Natural killer cell treated with Interleukin-12 subunit alpha and Interleukin-12 subunit beta and Interleukin-15 and Interleukin-18, amount 100 ng/mL, for 72 hours (primary cell): ENCODE measurements at regions not wholly inside any gene's neighbourhood (a gene's known extent, or its start where the extent isn't known, plus 50 kb on each side); places are given as distances from the start of the nearest gene placed in this dataset.

Experiments
- ATAC-seq, 2 donors: fragments of 150-1000 bp; cut with Tn5 transposase in 1 of 2; sonication (Bioruptor Pico), chemical (Tn5 transposase) in 1 of 2; 2 replicates each; pipeline ENCODE4 v1.10.0; 2021
- DNase-seq: peaks from one replicate; pipeline ENCODE4 v3.0.0; 2022; ENCODE audit warnings: low spot score
- H3K27ac Mint-ChIP-seq, 2 donors: 1 replicate in 1 of 2; 2 replicates in 1 of 2; pipeline ENCODE4 v1.8.0; 2022; ENCODE audit warnings: mixed read lengths in 2 of 2, mild to moderate bottlenecking in 1 of 2, moderate library complexity in 1 of 2
- H3K27me3 Mint-ChIP-seq, 2 donors: 1 replicate in 1 of 2; 2 replicates in 1 of 2; pipeline ENCODE4 v1.8.0; 2022; ENCODE audit warnings: mixed read lengths in 2 of 2
- H3K36me3 Mint-ChIP-seq: one replicate; pipeline ENCODE4 v1.8.0; 2022; ENCODE audit warnings: mixed read lengths
- H3K4me1 Mint-ChIP-seq, 2 donors: 1 replicate in 1 of 2; 2 replicates in 1 of 2; pipeline ENCODE4 v1.8.0; 2022; ENCODE audit warnings: low read depth in 2 of 2, mixed read lengths in 2 of 2, mild to moderate bottlenecking in 1 of 2
- H3K4me3 Mint-ChIP-seq: one replicate; pipeline ENCODE4 v1.8.0; 2022; ENCODE audit warnings: mixed read lengths
- H3K9me3 Mint-ChIP-seq: 2 replicates; pipeline ENCODE4 v1.8.0; 2022; ENCODE audit warnings: mixed read lengths

- no peaks in the 10 kb centered on the region for H3K36me3 Mint-ChIP-seq
- no peak overlapping the region for H3K27ac Mint-ChIP-seq
- no peaks in the 10 kb centered on the region for H3K27me3 Mint-ChIP-seq
- no peaks in the 10 kb centered on the region for H3K9me3 Mint-ChIP-seq
- no peaks in the 10 kb centered on the region for H3K4me1 Mint-ChIP-seq
- DNase-seq (no peak), ATAC-seq (no peak)
- no peak overlapping the region for H3K4me3 Mint-ChIP-seq
These were observed 167.1 kb upstream of the ZMIZ1 start for GRCh38 chr10:78901694-78902093.

- DNase-seq (no peak), ATAC-seq (no peak)
- H3K4me1 Mint-ChIP-seq, result no peaks in the 10 kb centered on the region
- H3K36me3 Mint-ChIP-seq, result no peaks in the 10 kb centered on the region
- no peak overlapping the region for H3K27ac Mint-ChIP-seq
- no peak overlapping the region for H3K4me3 Mint-ChIP-seq
- no peaks in the 10 kb centered on the region for H3K27me3 Mint-ChIP-seq
- no peaks in the 10 kb centered on the region for H3K9me3 Mint-ChIP-seq
These were observed 166.0 kb upstream of the ZMIZ1 start for GRCh38 chr10:78902815-78903214.

GRCh38 chr10:78903341-78903940 is 165.3 kb upstream of the ZMIZ1 start:
- no peaks in the 10 kb centered on the region for H3K27me3 Mint-ChIP-seq
- no peak for ATAC-seq
- H3K36me3 Mint-ChIP-seq, result no peaks in the 10 kb centered on the region
- H3K9me3 Mint-ChIP-seq, result no peaks in the 10 kb centered on the region
- DNase-seq, result no peak
- no peaks in the 10 kb centered on the region for H3K4me1 Mint-ChIP-seq
- no peak overlapping the region for H3K4me3 Mint-ChIP-seq
- H3K27ac Mint-ChIP-seq, result no peak overlapping the region

- DNase-seq (no peak), ATAC-seq (no peak)
- no peak overlapping the region for H3K27ac Mint-ChIP-seq
- no peak overlapping the region for H3K4me3 Mint-ChIP-seq
- no peaks in the 10 kb centered on the region for H3K4me1 Mint-ChIP-seq
- H3K27me3 Mint-ChIP-seq, result no peaks in the 10 kb centered on the region
- H3K36me3 Mint-ChIP-seq, result no peaks in the 10 kb centered on the region
- H3K9me3 Mint-ChIP-seq, result no peaks in the 10 kb centered on the region
These were observed 164.6 kb upstream of the ZMIZ1 start for GRCh38 chr10:78904196-78904595.

- no peak overlapping the region for H3K4me3 Mint-ChIP-seq
- DNase-seq, result no peak
- no peaks in the 10 kb centered on the region for H3K4me1 Mint-ChIP-seq
- no peak for ATAC-seq
- H3K27me3 Mint-ChIP-seq, result no peaks in the 10 kb centered on the region
- no peaks in the 10 kb centered on the region for H3K9me3 Mint-ChIP-seq
- no peak overlapping the region for H3K27ac Mint-ChIP-seq
- no peaks in the 10 kb centered on the region for H3K36me3 Mint-ChIP-seq
These were observed 163.5 kb upstream of the ZMIZ1 start for GRCh38 chr10:78905015-78905956.

- Mint-ChIP-seq H3K27me3 (no peaks in the 10 kb centered on the region), H3K27ac (no peak overlapping the region), H3K4me3 (no peak overlapping the region), H3K36me3 (no peaks in the 10 kb centered on the region), H3K9me3 (no peaks in the 10 kb centered on the region), H3K4me1 (no peaks in the 10 kb centered on the region)
- no peak for ATAC-seq
- no peak for DNase-seq
These were observed 162.8 kb upstream of the ZMIZ1 start for GRCh38 chr10:78905957-78906308.

- H3K4me3 Mint-ChIP-seq, result no peak overlapping the region
- H3K27ac Mint-ChIP-seq, result no peak overlapping the region
- no peak for DNase-seq
These were observed 161.9 kb upstream of the ZMIZ1 start for GRCh38 chr10:78906734-78907390.

GRCh38 chr10:78907551-78908211 is 161.1 kb upstream of the ZMIZ1 start:
- H3K4me3 Mint-ChIP-seq, result no peak overlapping the region
- no peak overlapping the region for H3K27ac Mint-ChIP-seq

More at GRCh38 chr10:78906734-78907390, 161.9 kb upstream of the ZMIZ1 start:
- no peak for ATAC-seq
- Mint-ChIP-seq H3K9me3 (no peaks in the 10 kb centered on the region), H3K27me3 (no peaks in the 10 kb centered on the region), H3K36me3 (no peaks in the 10 kb centered on the region), H3K4me1 (no peaks in the 10 kb centered on the region)

GRCh38 chr10:78909221-78909620 is 159.5 kb upstream of the ZMIZ1 start:
- ATAC-seq (no peak), DNase-seq (no peak)
- no peak overlapping the region for H3K27ac Mint-ChIP-seq
- H3K27me3 Mint-ChIP-seq, result no peaks in the 10 kb centered on the region
- H3K9me3 Mint-ChIP-seq, result no peaks in the 10 kb centered on the region
- H3K4me3 Mint-ChIP-seq, result no peak overlapping the region
- no peaks in the 10 kb centered on the region for H3K36me3 Mint-ChIP-seq
- no peaks in the 10 kb centered on the region for H3K4me1 Mint-ChIP-seq

More at GRCh38 chr10:78907551-78908211, 161.1 kb upstream of the ZMIZ1 start:
- ATAC-seq (no peak), DNase-seq (no peak)
- H3K36me3 Mint-ChIP-seq, result no peaks in the 10 kb centered on the region
- no peaks in the 10 kb centered on the region for H3K9me3 Mint-ChIP-seq
- no peaks in the 10 kb centered on the region for H3K4me1 Mint-ChIP-seq
- no peaks in the 10 kb centered on the region for H3K27me3 Mint-ChIP-seq

- Mint-ChIP-seq H3K4me1 (no peaks in the 10 kb centered on the region), H3K27me3 (no peaks in the 10 kb centered on the region), H3K27ac (no peak overlapping the region), H3K9me3 (no peaks in the 10 kb centered on the region), H3K36me3 (no peaks in the 10 kb centered on the region), H3K4me3 (no peak overlapping the region)
- no peak for ATAC-seq
- DNase-seq, result no peak
These were observed 158.7 kb upstream of the ZMIZ1 start for GRCh38 chr10:78910021-78910420.

GRCh38 chr10:78910476-78910875 is 158.3 kb upstream of the ZMIZ1 start:
- DNase-seq (no peak), ATAC-seq (no peak)
- H3K9me3 Mint-ChIP-seq, result no peaks in the 10 kb centered on the region
- no peak overlapping the region for H3K27ac Mint-ChIP-seq
- no peak overlapping the region for H3K4me3 Mint-ChIP-seq
- no peaks in the 10 kb centered on the region for H3K4me1 Mint-ChIP-seq
- H3K36me3 Mint-ChIP-seq, result no peaks in the 10 kb centered on the region
- no peaks in the 10 kb centered on the region for H3K27me3 Mint-ChIP-seq

- H3K4me1 Mint-ChIP-seq, result no peaks in the 10 kb centered on the region
- DNase-seq (no peak), ATAC-seq (no peak)
- no peaks in the 10 kb centered on the region for H3K27me3 Mint-ChIP-seq
- H3K36me3 Mint-ChIP-seq, result no peaks in the 10 kb centered on the region
- no peak overlapping the region for H3K4me3 Mint-ChIP-seq
- no peaks in the 10 kb centered on the region for H3K9me3 Mint-ChIP-seq
- no peak overlapping the region for H3K27ac Mint-ChIP-seq
These were observed 157.9 kb upstream of the ZMIZ1 start for GRCh38 chr10:78910886-78911285.

- no peak overlapping the region for H3K27ac Mint-ChIP-seq
- no peaks in the 10 kb centered on the region for H3K4me1 Mint-ChIP-seq
- H3K9me3 Mint-ChIP-seq, result no peaks in the 10 kb centered on the region
- H3K27me3 Mint-ChIP-seq, result no peaks in the 10 kb centered on the region
- no peaks in the 10 kb centered on the region for H3K36me3 Mint-ChIP-seq
- ATAC-seq (no peak), DNase-seq (no peak)
- H3K4me3 Mint-ChIP-seq, result no peak overlapping the region
These were observed 157.0 kb upstream of the ZMIZ1 start for GRCh38 chr10:78911533-78912340.
